ENCODE measurements at regions not wholly inside any gene's neighbourhood (a gene's known extent, or its start where the extent isn't known, plus 50 kb on each side); places are given as distances from the start of the nearest gene placed in this dataset.

GRCh38 chrX:34294665-34295064 is 162.6 kb upstream of the FAM47A start:
- H3K9me3 ChIP-seq (ENCODE audit: control insufficient read depth, insufficient read depth, low read length) = no peaks in the 10 kb centered on the region
- no peaks in the 10 kb centered on the region for H3K36me3 Mint-ChIP-seq
- H3K36me3 ChIP-seq (ENCODE audit: control insufficient read depth, insufficient read depth, low read length) = no peaks in the 10 kb centered on the region
- no peak overlapping the region for H3K4me3 ChIP-seq (ENCODE audit: low read length)
- no peak for ATAC-seq
- no peak for TF ChIP-seq CTCF (IDR thresholded peaks at IDR 0.05)
- H3K9me3 Mint-ChIP-seq = peaks cover 2 to 15% of the 10 kb centered on the region in 2 donors
- WGBS (ENCODE audit: insufficient coverage) = 90% methylated on average over 5 of the region's 6 CpGs
- H3K27me3 Mint-ChIP-seq (ENCODE audit: low read depth in 2 of 2) = no peaks in the 10 kb centered on the region
- no peak overlapping the region for H3K4me3 Mint-ChIP-seq
- no peaks in the 10 kb centered on the region for H3K27me3 ChIP-seq (ENCODE audit: control insufficient read depth, insufficient read depth, low read length)
- H3K27ac ChIP-seq (ENCODE audit: low read length) = no peak overlapping the region
- intact Hi-C loops (cut with micrococcal nuclease) = no loop called here
- H3K4me1 ChIP-seq (ENCODE audit: control insufficient read depth, insufficient read depth, low read length) = no peaks in the 10 kb centered on the region
- H3K27ac Mint-ChIP-seq = no peak overlapping the region
- H3K4me1 Mint-ChIP-seq = no peaks in the 10 kb centered on the region
- no peak for DNase-seq

GRCh38 chrX:34288782-34289181 is 156.7 kb upstream of the FAM47A start:
- ATAC-seq (no peak), DNase-seq (no peak)
- Histone ChIP-seq H3K27me3 (ENCODE audit: control insufficient read depth, insufficient read depth, low read length) (no peaks in the 10 kb centered on the region), H3K4me1 (ENCODE audit: control insufficient read depth, insufficient read depth, low read length) (no peaks in the 10 kb centered on the region), H3K9me3 (ENCODE audit: control insufficient read depth, insufficient read depth, low read length) (no peaks in the 10 kb centered on the region), H3K27ac (ENCODE audit: low read length) (no peak overlapping the region), H3K36me3 (ENCODE audit: control insufficient read depth, insufficient read depth, low read length) (no peaks in the 10 kb centered on the region), H3K4me3 (ENCODE audit: low read length) (no peak overlapping the region)
- intact Hi-C loops (cut with micrococcal nuclease) = no loop called here
- TF ChIP-seq CTCF (IDR thresholded peaks at IDR 0.05) = no peak
- peaks cover 0 to 7% of the 10 kb centered on the region in 2 donors for H3K9me3 Mint-ChIP-seq
- no peaks in the 10 kb centered on the region for H3K27me3 Mint-ChIP-seq (ENCODE audit: low read depth in 2 of 2)
- H3K27ac Mint-ChIP-seq = no peak overlapping the region
- no CpG with 5 or more reads among the region's 2 CpGs for WGBS (ENCODE audit: insufficient coverage)
- H3K4me1 Mint-ChIP-seq = no peaks in the 10 kb centered on the region
- H3K36me3 Mint-ChIP-seq = no peaks in the 10 kb centered on the region
- H3K4me3 Mint-ChIP-seq = no peak overlapping the region

- H3K4me1 ChIP-seq (ENCODE audit: control insufficient read depth, insufficient read depth, low read length) = no peaks in the 10 kb centered on the region
Measured at GRCh38 chrX:34279866-34280560, 147.9 kb upstream of the FAM47A start.

More at GRCh38 chrX:34279866-34280560, 147.9 kb upstream of the FAM47A start:
- Mint-ChIP-seq H3K36me3 (no peaks in the 10 kb centered on the region), H3K4me1 (no peaks in the 10 kb centered on the region), H3K9me3 (peaks cover 3 to 4% of the 10 kb centered on the region in 2 donors), H3K4me3 (no peak overlapping the region), H3K27me3 (ENCODE audit: low read depth in 2 of 2) (no peaks in the 10 kb centered on the region), H3K27ac (no peak overlapping the region)
- H3K27me3 ChIP-seq (ENCODE audit: control insufficient read depth, insufficient read depth, low read length) = no peaks in the 10 kb centered on the region
- no peak for TF ChIP-seq CTCF (IDR thresholded peaks at IDR 0.05)
- no peak overlapping the region for H3K27ac ChIP-seq (ENCODE audit: low read length)
- intact Hi-C loops (cut with micrococcal nuclease) = no loop called here
- H3K4me3 ChIP-seq (ENCODE audit: low read length) = no peak overlapping the region
- no peaks in the 10 kb centered on the region for H3K36me3 ChIP-seq (ENCODE audit: control insufficient read depth, insufficient read depth, low read length)
- ATAC-seq (no peak), DNase-seq (no peak)
- WGBS (ENCODE audit: insufficient coverage) = 88% methylated on average over 2 of the region's 5 CpGs
- H3K9me3 ChIP-seq (ENCODE audit: control insufficient read depth, insufficient read depth, low read length) = no peaks in the 10 kb centered on the region

All from natural killer cell (primary cell).